ENCODE measurements at regions not wholly inside any gene's neighbourhood (a gene's known extent, or its start where the extent isn't known, plus 50 kb on each side); places are given as distances from the start of the nearest gene placed in this dataset.

GRCh38 chr9:129273136-129273895 is 95.3 kb upstream of the IER5L start:
- H3K27ac ChIP-seq, result no peak overlapping the region
- TF ChIP-seq ZFX (IDR thresholded peaks at IDR 0.05; ENCODE audit: borderline replicate concordance), result no peak
- TF ChIP-seq, protein P1, sequence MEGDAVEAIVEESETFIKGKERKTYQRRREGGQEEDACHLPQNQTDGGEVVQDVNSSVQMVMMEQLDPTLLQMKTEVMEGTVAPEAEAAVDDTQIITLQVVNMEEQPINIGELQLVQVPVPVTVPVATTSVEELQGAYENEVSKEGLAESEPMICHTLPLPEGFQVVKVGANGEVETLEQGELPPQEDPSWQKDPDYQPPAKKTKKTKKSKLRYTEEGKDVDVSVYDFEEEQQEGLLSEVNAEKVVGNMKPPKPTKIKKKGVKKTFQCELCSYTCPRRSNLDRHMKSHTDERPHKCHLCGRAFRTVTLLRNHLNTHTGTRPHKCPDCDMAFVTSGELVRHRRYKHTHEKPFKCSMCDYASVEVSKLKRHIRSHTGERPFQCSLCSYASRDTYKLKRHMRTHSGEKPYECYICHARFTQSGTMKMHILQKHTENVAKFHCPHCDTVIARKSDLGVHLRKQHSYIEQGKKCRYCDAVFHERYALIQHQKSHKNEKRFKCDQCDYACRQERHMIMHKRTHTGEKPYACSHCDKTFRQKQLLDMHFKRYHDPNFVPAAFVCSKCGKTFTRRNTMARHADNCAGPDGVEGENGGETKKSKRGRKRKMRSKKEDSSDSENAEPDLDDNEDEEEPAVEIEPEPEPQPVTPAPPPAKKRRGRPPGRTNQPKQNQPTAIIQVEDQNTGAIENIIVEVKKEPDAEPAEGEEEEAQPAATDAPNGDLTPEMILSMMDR (IDR thresholded peaks at IDR 0.05), result no peak

DNA sequence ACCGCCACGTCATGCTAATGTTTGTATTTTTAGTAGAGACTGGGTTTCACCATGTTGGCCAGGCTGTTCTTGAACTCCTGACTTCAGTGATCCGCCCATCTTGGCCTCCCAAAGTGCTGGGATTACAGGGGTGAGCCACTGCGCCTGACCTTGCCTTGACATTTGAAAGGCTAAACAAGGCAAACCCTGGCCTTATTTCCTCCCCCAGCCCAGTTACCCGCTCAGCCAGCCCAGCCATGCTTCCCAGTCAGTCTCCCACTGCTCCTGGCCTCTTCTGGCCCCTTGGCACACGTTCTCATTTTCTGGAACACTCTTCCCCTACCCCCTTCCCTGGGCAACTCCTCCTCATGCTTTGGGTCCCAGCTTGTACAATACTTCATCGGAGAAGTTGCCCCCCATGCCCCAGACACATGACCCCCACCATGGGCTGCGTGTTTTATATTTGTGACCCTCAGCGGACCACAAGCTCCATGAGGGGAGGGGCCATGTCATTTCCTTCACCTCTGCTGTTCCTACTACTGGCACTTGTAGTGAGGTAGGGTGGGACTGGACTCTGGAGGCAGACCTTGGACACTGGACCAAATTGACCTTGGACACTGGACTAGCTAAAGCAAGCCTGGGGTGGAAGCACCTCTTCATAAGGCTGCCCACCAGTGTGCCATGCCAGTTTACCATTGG is 94.4 kb upstream of the IER5L start:
- TF ChIP-seq, protein P1 (IDR thresholded peaks at IDR 0.05), result no peak
- TF ChIP-seq ZFX (IDR thresholded peaks at IDR 0.05; ENCODE audit: borderline replicate concordance), result no peak
- no peak overlapping the region for H3K27ac ChIP-seq

GRCh38 chr9:129270903-129271431 is 92.9 kb upstream of the IER5L start:
- no peak overlapping the region for H3K27ac ChIP-seq

GRCh38 chr9:129270205-129270604 is 92.1 kb upstream of the IER5L start:
- H3K27ac ChIP-seq, result no peak overlapping the region
- TF ChIP-seq ZFX (IDR thresholded peaks at IDR 0.05; ENCODE audit: borderline replicate concordance), result no peak
- TF ChIP-seq, protein P1 (IDR thresholded peaks at IDR 0.05), result no peak

More at GRCh38 chr9:129270903-129271431, 92.9 kb upstream of the IER5L start:
- TF ChIP-seq ZFX (IDR thresholded peaks at IDR 0.05; ENCODE audit: borderline replicate concordance), result no peak
- TF ChIP-seq, protein P1 (IDR thresholded peaks at IDR 0.05), result no peak

GRCh38 chr9:129267141-129267540 is 89.1 kb upstream of the IER5L start:
- TF ChIP-seq, protein P1 (IDR thresholded peaks at IDR 0.05), result no peak
- TF ChIP-seq ZFX (IDR thresholded peaks at IDR 0.05; ENCODE audit: borderline replicate concordance), result no peak
- H3K27ac ChIP-seq, result no peak overlapping the region

DNA sequence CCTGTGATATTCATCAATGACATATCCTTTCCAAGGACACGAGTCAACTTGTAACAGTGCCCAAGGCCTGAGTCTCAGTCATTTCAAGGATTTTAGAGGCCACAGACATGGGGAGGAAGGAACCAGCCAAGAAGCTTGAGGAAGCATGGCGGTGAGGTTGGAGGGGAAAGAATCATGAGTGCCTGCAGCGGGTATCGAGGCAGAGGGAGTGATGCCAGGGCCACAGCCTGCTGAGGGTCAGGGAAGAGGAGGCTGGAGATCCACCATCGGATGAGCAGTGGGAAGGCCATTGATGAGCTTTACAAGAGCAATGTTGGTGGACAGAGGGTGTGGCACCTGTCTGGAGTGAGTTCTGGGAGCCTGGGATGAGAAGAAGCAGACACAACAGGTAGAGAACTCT is 88.5 kb upstream of the IER5L start:
- no peak for TF ChIP-seq ZFX (IDR thresholded peaks at IDR 0.05; ENCODE audit: borderline replicate concordance)
- TF ChIP-seq, protein P1 (IDR thresholded peaks at IDR 0.05), result no peak
- H3K27ac ChIP-seq, result no peak overlapping the region

- TF ChIP-seq, protein P1 (IDR thresholded peaks at IDR 0.05), result no peak
- TF ChIP-seq ZFX (IDR thresholded peaks at IDR 0.05; ENCODE audit: borderline replicate concordance), result no peak
- H3K27ac ChIP-seq, result no peak overlapping the region
Measured at GRCh38 chr9:129264388-129264787, 86.3 kb upstream of the IER5L start.

All from 22Rv1 (cell line).